ENCODE measurements at regions not wholly inside any gene's neighbourhood (a gene's known extent, or its start where the extent isn't known, plus 50 kb on each side); places are given as distances from the start of the nearest gene placed in this dataset.

GRCh38 chr4:153114771-153115321 is 89.4 kb upstream of the TRIM2 start:
- Histone ChIP-seq H3K36me3 (ENCODE audit: insufficient read depth, low read length) (no peaks in the 10 kb centered on the region), H3K4me1 (ENCODE audit: insufficient read depth, low read length, poor library complexity, severe bottlenecking) (peaks cover 20% of the 10 kb centered on the region), H3K9me3 (ENCODE audit: low read length) (no peaks in the 10 kb centered on the region), H3K9me2 (ENCODE audit: insufficient read depth, low read length) (no peaks in the 10 kb centered on the region), H3K79me2 (ENCODE audit: insufficient read depth, low read depth, low read length) (no peaks in the 10 kb centered on the region), H3K4me3 (ENCODE audit: low read depth, low read length, poor library complexity, severe bottlenecking) (no peak overlapping the region), H3K4me2 (ENCODE audit: low read length) (no peak overlapping the region), H4K20me1 (ENCODE audit: insufficient read depth, low read length) (no peaks in the 10 kb centered on the region), H2AFZ (ENCODE audit: low read length) (no peak overlapping the region; the same call in 1 of the 2 replicates), H3K27ac (ENCODE audit: low read depth, low read length, poor library complexity, severe bottlenecking) (no peak overlapping the region)
- TF ChIP-seq CTCF (conservative IDR thresholded peaks at IDR 0.05; ENCODE audit: low read length) (no peak), EZH2phosphoT487 (IDR thresholded peaks at IDR 0.05; ENCODE audit: borderline replicate concordance, low read depth, low read length) (no peak)
- POLR2A ChIA-PET: interaction anchor here (0.6 kb wide), 2 partner anchors 325 to 435 kb away, joined by 3 to 5 read pairs; no protein-coding TSS in a partner anchor
- BruUV-seq (replicated peaks): no TSS peak
- intact Hi-C loops (cut with micrococcal nuclease; ENCODE audit: unreplicated experiment): no loop called here
- no peak for DNase-seq (ENCODE audit: low spot score)
- CTCF ChIA-PET (ENCODE audit: unreplicated experiment): interaction anchor here (0.6 kb wide), 1 partner anchor 194 kb away, joined by 3 read pairs; no protein-coding TSS in a partner anchor

GRCh38 chr4:153115322-153116290 is 88.6 kb upstream of the TRIM2 start:
- Histone ChIP-seq H3K9me2 (ENCODE audit: insufficient read depth, low read length) (no peaks in the 10 kb centered on the region), H3K4me3 (ENCODE audit: low read depth, low read length, poor library complexity, severe bottlenecking) (peak overlapping the region; percentile 51), H2AFZ (ENCODE audit: low read length) (peak overlapping the region; percentile 93), H3K79me2 (ENCODE audit: insufficient read depth, low read depth, low read length) (no peaks in the 10 kb centered on the region), H4K20me1 (ENCODE audit: insufficient read depth, low read length) (no peaks in the 10 kb centered on the region), H3K4me1 (ENCODE audit: insufficient read depth, low read length, poor library complexity, severe bottlenecking) (peaks cover 20% of the 10 kb centered on the region), H3K27ac (ENCODE audit: low read depth, low read length, poor library complexity, severe bottlenecking) (peak overlapping the region; percentile 12), H3K36me3 (ENCODE audit: insufficient read depth, low read length) (no peaks in the 10 kb centered on the region), H3K4me2 (ENCODE audit: low read length) (peak overlapping the region; percentile 64), H3K9me3 (ENCODE audit: low read length) (no peaks in the 10 kb centered on the region)
- no peak for TF ChIP-seq EZH2phosphoT487 (IDR thresholded peaks at IDR 0.05; ENCODE audit: borderline replicate concordance, low read depth, low read length)
- intact Hi-C loops (cut with micrococcal nuclease; ENCODE audit: unreplicated experiment): no loop called here
- ChIA-PET POLR2A (interaction anchor here (0.6 to 0.7 kb wide), 4 partner anchors 38 to 645 kb away, joined by 3 to 5 read pairs (median 3); no protein-coding TSS in a partner anchor), CTCF (ENCODE audit: unreplicated experiment) (interaction anchor here (0.6 kb wide), 1 partner anchor 193 kb away, joined by 3 read pairs; no protein-coding TSS in a partner anchor)
- BruUV-seq (replicated peaks): no TSS peak
- DNase-seq (ENCODE audit: low spot score): peak; percentile 80

- intact Hi-C loops (cut with micrococcal nuclease; ENCODE audit: unreplicated experiment): no loop called here
- Histone ChIP-seq H3K4me2 (ENCODE audit: low read length) (peak overlapping the region; percentile 64), H3K4me1 (ENCODE audit: insufficient read depth, low read length, poor library complexity, severe bottlenecking) (peaks cover 20% of the 10 kb centered on the region), H3K9me3 (ENCODE audit: low read length) (no peaks in the 10 kb centered on the region), H2AFZ (ENCODE audit: low read length) (peak overlapping the region; percentile 93), H3K79me2 (ENCODE audit: insufficient read depth, low read depth, low read length) (no peaks in the 10 kb centered on the region), H3K27ac (ENCODE audit: low read depth, low read length, poor library complexity, severe bottlenecking) (peak overlapping the region; percentile 12), H4K20me1 (ENCODE audit: insufficient read depth, low read length) (no peaks in the 10 kb centered on the region), H3K36me3 (ENCODE audit: insufficient read depth, low read length) (no peaks in the 10 kb centered on the region), H3K4me3 (ENCODE audit: low read depth, low read length, poor library complexity, severe bottlenecking) (peak overlapping the region; percentile 51), H3K9me2 (ENCODE audit: insufficient read depth, low read length) (no peaks in the 10 kb centered on the region)
- CTCF ChIA-PET (ENCODE audit: unreplicated experiment): no interaction called here
- TF ChIP-seq EZH2phosphoT487 (IDR thresholded peaks at IDR 0.05; ENCODE audit: borderline replicate concordance, low read depth, low read length) (no peak), CTCF (conservative IDR thresholded peaks at IDR 0.05; ENCODE audit: low read length) (no peak)
- BruUV-seq (replicated peaks): no TSS peak
- no peak for DNase-seq (ENCODE audit: low spot score)
- POLR2A ChIA-PET: interaction anchor here (0.7 kb wide), 1 partner anchor 37 kb away, joined by 3 read pairs; no protein-coding TSS in a partner anchor
Observed at GRCh38 chr4:153116291-153116680, 88.0 kb upstream of the TRIM2 start.

Data from OCI-LY7 (cell line).